ENCODE measurements at regions not wholly inside any gene's neighbourhood (a gene's known extent, or its start where the extent isn't known, plus 50 kb on each side); places are given as distances from the start of the nearest gene placed in this dataset.

DNA sequence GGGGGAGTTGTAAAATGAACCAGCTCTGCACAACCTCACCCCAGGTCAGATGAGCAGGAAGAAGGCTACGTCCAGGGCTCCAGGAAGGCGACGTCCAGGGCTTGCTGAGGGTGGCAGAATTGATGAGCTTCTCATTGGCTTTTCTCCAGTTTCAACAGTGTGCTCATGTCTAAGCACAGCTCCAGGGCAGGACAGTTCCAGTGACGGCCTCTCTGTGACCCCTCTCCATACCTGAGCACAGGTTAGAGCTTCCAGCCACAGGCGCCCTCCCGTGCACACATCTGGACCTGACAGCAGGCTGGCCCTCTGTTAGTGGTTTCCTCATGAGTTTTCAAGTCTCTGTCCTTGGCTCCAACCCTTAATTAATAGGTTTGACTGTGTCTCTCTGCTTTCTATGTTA lies 327.6 kb downstream of the ZNF516 start (continued):
- TF ChIP-seq, protein P1, sequence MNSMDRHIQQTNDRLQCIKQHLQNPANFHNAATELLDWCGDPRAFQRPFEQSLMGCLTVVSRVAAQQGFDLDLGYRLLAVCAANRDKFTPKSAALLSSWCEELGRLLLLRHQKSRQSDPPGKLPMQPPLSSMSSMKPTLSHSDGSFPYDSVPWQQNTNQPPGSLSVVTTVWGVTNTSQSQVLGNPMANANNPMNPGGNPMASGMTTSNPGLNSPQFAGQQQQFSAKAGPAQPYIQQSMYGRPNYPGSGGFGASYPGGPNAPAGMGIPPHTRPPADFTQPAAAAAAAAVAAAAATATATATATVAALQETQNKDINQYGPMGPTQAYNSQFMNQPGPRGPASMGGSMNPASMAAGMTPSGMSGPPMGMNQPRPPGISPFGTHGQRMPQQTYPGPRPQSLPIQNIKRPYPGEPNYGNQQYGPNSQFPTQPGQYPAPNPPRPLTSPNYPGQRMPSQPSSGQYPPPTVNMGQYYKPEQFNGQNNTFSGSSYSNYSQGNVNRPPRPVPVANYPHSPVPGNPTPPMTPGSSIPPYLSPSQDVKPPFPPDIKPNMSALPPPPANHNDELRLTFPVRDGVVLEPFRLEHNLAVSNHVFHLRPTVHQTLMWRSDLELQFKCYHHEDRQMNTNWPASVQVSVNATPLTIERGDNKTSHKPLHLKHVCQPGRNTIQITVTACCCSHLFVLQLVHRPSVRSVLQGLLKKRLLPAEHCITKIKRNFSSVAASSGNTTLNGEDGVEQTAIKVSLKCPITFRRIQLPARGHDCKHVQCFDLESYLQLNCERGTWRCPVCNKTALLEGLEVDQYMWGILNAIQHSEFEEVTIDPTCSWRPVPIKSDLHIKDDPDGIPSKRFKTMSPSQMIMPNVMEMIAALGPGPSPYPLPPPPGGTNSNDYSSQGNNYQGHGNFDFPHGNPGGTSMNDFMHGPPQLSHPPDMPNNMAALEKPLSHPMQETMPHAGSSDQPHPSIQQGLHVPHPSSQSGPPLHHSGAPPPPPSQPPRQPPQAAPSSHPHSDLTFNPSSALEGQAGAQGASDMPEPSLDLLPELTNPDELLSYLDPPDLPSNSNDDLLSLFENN (IDR thresholded peaks at IDR 0.05; ENCODE audit: low read depth in 2 of 2, low read length in 2 of 2) = no peak

DNA sequence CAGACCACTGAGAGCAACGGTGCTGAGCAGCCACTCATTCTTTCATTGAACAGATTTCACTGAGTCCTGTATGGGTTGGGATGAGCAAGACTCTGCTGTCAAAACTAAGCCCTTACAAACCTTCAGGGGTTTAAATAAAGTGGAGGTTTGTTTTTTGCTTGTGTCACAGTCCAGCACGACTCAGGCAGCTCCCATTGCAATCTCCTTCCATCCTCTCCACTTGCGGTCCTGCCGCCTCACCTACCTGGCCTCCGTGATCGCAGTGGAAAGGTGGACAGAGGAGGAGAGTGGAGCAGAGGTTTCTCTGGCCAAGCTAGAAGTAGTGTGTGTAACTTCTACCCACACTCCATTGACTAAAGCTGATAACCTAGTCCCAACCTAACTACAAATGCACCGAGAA lies 332.2 kb downstream of the ZNF516 start:
- H2AFZ ChIP-seq (ENCODE audit: low read depth, low read length) = no peak overlapping the region
- POLR2A ChIA-PET = no interaction called here
- no peaks in the 10 kb centered on the region for H4K20me1 ChIP-seq (replicated peaks; ENCODE audit: control insufficient read depth, insufficient read depth, low read length)
- DNase-seq (ENCODE audit: extremely low read depth in 1 of 4, low spot score in 3 of 4) (no peak), FAIRE-seq (no peak), ATAC-seq (no peak)
- no peaks in the 10 kb centered on the region for H3K27me3 ChIP-seq (ENCODE audit: control insufficient read depth in 2 of 2, insufficient read depth in 2 of 2, low read length in 2 of 2)
- H3K9ac ChIP-seq (ENCODE audit: insufficient read depth in 1 of 2, low read depth in 2 of 2, low read length in 2 of 2) = no peak overlapping the region
- no peaks in the 10 kb centered on the region for H3K36me3 ChIP-seq (ENCODE audit: control insufficient read depth, insufficient read depth, low read length)
- no peak overlapping the region for H3K4me2 ChIP-seq (ENCODE audit: insufficient read depth, low read length)
- intact Hi-C loops (cut with micrococcal nuclease) (no loop called here), in situ Hi-C loops (cut with MboI) (no loop called here)
- no peak overlapping the region for H3K27ac ChIP-seq (ENCODE audit: extremely low read depth, low read depth, low read length)
- WGBS (ENCODE audit: insufficient coverage, low coverage, missing lambda C conversion rate) = 0% methylated on average over 5 of the region's 7 CpGs
- H3K4me1 ChIP-seq (replicated peaks in 1 of 2; ENCODE audit: control insufficient read depth in 2 of 2, insufficient read depth in 2 of 2, low read length in 2 of 2) = no peaks in the 10 kb centered on the region
- CTCF ChIA-PET (ENCODE audit: low intra/inter-chr PET ratio) = no interaction called here
- H3K9me1 ChIP-seq (ENCODE audit: control insufficient read depth, insufficient read depth, low read length) = no peaks in the 10 kb centered on the region
- no peak for TF ChIP-seq GTF2A2 (tag; IDR thresholded peaks at IDR 0.05)
- no peak for TF ChIP-seq THRAP3 (IDR thresholded peaks at IDR 0.05; ENCODE audit: borderline replicate concordance)
- no peak overlapping the region for H3K4me3 ChIP-seq
- H3K9me3 ChIP-seq (replicated peaks; ENCODE audit: control insufficient read depth, insufficient read depth, low read depth, low read length) = no peaks in the 10 kb centered on the region
- H3K79me2 ChIP-seq (ENCODE audit: control insufficient read depth, insufficient read depth, low read length) = no peaks in the 10 kb centered on the region
- no TSS peak for BruUV-seq (replicated peaks)

Data from K562 (cell line).